ENCODE measurements at regions not wholly inside any gene's neighbourhood (a gene's known extent, or its start where the extent isn't known, plus 50 kb on each side); places are given as distances from the start of the nearest gene placed in this dataset.

DNA sequence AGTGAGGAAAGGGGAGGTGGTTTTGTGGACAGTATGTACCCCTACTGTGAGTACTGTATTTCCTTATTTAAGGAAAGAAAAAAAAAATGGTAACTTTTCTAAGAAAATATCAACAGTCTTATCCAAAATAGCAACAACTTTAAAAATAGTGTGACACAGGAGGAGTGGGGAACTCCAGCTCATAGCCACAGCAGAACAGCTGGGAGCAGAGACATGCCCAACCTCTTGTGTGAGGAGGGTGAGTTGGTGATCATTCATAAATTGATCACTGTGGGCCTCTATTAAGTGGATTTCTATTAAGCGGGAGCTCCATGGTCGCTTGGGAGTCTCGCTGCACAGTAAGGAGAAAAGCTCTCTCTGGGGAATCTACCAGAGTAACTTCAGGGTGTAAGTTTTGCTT, 158.8 kb upstream of the DUSP10 start:
- no peak for DNase-seq (ENCODE audit: extremely low read depth in 1 of 2, low read depth in 1 of 2)

DNA sequence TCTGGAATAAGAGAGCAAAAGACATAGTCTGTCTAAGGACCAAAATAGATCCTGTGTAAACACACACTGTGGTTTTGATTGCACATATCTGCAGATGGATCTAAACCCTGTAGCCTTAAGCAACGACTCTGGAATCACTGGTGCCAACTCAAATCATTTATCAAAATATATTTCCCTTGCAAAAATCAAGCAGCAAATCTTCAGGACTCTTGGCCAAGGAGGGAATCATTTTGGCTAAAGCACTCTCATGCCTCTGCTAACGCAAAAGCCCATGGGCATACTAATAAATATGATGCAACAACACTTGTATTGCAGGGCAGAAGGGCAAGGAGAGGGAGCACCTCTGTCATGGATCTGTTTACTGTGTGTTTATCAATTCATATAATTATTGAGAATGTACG, 155.4 kb upstream of the DUSP10 start:
- no peak for DNase-seq (ENCODE audit: extremely low read depth in 1 of 2, low read depth in 1 of 2)

DNA sequence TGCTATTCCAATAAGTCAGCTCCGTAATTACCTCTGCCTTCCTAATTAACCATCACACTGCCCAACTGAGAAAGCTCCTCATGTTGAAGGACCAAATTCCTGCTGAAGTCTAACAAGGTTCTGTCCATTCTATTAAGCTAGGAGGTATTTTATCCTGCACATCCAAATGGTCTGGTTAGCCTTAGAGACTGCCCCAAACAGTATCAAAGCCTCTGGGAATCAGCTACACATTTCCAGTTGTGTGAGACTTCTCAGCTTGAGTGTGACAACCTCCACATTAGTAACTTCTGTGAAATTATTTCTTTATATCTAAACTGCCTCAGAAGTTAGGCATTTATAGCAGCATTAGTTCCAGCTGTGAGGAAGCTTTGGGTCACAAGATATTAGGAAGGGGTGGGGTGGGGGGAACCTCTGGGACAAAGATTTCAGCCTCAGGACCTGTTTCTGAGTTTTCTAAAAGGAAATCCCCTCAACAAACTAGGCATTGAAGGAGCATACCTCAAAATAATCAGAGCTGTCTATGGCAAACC, 150.5 kb upstream of the DUSP10 start:
- no peak for DNase-seq (ENCODE audit: extremely low read depth in 1 of 2, low read depth in 1 of 2)

DNA sequence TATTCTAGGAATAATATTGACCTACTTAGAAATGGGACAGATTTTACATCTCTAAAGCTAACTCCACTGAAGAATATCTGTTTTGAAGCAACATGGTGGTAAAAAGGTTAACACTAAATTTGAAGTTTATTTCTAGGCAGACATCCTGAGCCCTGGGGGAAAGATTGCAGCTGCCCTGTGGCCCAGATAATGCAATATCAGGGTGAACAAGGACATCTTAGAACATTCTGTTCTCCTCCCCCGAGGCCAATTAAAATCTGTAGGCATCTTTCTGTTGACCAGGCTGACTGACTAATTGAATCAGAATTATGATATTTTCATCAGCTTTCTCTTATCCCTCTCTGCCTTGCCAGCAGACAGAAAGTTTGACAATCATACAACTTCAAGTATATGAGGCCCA, 149.8 kb upstream of the DUSP10 start:
- no peak for DNase-seq (ENCODE audit: extremely low read depth in 1 of 2, low read depth in 1 of 2)

DNA sequence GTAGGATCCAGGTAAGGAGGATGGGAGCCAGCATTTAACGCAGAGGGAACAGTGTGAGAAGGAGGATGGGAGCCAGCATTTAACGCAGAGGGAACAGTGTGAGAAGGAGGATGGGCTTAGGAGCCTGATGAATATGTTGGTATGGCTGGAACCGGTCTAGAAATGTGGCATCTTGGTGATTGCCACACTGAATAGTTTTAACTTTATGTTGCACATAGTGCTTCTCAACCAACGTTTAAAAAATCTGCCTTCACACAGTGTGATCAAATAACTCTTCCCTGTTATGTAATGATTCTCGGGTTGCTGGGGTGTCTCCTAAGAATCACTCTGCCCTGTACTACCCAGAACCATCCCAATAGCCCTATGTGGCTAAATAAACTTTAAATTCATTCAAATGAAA, 146.9 kb upstream of the DUSP10 start:
- DNase-seq (ENCODE audit: extremely low read depth in 1 of 2, low read depth in 1 of 2) = no peak

DNA sequence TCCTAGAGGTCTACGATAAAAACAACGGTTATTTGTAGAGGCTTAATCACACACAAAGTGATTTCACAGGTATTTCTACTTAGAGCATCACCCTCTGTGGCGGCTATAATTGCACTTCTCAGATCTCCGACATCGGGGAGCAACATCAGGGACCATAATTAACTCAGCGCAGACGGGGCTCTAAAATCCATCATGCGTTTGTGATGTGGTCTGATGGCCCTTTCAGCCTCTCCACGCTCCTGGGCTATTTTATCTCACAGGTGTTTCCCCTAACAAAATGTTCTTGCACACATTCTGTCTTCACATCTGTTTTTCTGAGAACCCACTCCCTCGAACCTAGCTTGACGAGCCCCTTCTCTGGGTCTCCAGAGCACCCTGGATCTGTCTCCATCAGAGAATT, 146.3 kb upstream of the DUSP10 start:
- no peak for DNase-seq (ENCODE audit: extremely low read depth in 1 of 2, low read depth in 1 of 2)

DNA sequence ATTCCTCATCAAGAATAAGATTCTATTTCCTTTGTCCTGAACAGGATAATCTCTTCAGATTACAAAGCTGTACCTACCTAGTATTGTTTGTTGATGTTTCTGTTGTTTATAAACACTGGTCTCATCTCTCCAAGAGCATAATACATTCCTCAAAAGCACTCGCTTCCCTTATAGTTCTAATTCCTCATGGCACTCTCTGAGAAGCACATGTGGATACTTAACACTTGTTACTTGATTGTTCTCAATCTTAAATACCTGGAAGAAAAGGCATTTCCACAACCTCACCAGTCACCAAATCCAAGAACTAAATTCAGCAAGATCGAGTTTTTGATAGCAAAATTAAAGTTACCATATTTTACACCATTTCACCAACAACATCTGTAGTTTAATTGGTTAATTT, 145.9 kb upstream of the DUSP10 start:
- no peak for DNase-seq (ENCODE audit: extremely low read depth in 1 of 2, low read depth in 1 of 2)

DNA sequence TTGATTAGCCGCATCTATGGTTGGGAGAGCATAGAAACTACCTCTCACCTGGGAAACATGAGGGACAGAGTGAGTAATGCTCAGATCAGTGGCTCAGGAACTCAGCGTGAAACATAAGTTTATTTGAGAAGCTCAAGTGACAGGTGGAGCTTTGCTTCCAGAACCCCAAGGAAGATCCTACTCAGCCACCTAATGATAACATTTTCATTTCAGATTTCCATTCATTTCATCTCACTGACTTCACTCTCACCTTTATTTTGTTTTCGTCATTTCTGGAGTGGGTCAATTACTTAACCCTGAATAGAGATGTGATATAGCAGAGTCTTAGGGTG, 145.5 kb upstream of the DUSP10 start:
- DNase-seq (ENCODE audit: extremely low read depth in 1 of 2, low read depth in 1 of 2) = no peak

DNA sequence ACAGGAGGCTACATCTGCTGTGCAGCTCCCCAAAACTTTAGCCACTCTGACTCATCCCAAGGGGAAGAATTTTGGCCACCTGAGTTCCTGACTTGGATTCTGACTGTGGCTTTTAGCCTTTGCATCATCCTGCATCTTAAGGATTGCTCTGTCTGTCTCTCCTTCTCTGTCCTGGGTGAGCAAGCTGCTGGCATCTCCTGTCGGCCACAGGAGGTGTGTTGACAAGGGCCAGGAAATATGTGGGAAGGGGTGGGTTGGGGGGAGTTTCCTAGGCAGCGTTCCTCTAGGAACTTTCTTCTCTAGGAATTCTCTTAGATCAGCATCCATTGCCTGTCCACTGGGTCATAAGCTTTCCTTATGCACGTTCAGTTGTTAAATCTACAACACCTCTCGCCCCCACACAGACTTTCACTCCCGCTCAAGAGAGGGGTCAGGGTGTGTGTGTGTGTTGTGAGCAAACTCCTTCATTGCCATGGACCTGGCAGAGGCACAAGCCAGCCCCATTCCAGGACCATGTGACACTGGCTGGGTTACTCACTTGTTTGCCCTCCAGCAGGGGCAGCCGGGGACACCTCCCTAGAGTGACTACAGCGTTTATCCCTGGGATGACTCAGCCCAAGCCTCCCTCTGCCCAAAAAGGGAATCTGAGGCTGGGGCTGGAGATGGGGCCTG, 145.0 kb upstream of the DUSP10 start:
- DNase-seq (ENCODE audit: extremely low read depth in 1 of 2, low read depth in 1 of 2) = no peak

DNA sequence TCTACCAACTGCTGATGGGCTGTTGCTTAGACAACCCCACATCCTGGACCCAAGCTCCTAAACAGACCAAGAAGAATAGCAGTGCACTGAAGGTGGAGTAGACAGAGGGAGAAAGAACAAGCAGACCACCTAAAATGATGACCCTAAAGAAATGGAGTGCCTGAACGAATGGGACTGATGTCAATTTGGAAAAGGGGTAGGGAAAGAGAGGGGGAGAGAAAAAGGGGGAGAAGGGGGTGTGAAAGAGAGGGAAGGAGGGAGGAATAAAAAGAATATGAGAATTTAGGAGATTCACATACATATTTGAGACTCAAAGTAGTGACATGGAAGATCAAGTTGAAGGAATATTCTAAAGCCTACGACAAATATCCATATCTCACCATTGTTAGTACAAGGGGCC, 144.4 kb upstream of the DUSP10 start:
- no peak for DNase-seq (ENCODE audit: extremely low read depth in 1 of 2, low read depth in 1 of 2)

DNA sequence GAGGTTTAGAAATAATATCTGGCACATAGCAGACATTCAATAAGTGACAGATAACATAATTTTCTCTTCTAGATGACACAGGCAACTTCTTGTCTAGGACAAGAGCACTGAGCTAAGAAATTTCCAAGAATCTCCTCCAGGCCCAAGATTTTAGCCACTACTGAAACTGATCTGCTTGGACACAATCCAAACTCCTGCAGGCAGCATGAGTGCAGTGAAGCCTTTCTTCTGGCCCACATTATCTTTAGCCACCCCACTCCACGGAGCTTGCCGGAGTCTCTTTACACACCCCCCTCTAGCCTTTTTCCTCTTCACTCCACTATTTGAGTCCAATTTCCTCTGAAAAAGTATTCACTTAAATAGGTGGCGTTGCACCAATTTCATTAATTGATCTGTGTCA, 142.9 kb upstream of the DUSP10 start:
- DNase-seq (ENCODE audit: extremely low read depth in 1 of 2, low read depth in 1 of 2) = no peak

DNA sequence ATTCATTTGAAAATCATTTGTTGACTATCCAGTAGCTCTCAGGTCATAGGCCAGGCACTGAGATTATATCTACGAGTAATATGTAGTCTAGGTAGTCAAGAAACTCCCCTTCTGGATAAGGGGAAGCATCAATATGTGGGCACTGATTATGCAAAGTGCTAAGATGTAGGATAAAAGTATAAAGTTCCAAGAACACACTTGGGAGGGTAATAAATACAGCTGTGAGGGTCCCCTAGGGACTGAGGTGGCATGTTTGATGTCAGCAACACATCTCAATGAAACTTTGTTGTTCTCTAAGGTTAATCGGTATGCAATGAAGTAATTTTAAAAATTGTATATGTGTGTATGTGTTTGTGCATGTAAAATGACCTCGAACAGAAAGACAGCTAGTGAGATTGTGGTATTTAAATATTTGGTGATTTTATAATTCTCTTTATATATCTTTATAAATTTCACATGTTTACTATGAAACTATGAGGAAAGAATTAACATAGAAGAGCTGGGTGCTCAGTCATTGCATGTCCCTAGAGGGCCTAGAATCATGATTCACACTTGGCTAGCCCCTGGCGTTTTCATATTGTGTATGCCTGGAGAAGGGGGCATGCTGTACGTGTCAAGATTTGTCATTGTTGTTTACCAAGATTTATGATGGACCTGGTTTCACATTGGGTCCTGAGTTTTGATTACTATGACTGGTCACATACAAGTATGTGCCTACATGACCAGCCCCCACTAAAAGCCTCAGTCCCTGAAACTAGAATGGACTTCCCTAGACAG, 140.1 kb upstream of the DUSP10 start:
- no peak for DNase-seq (ENCODE audit: extremely low read depth in 1 of 2, low read depth in 1 of 2)

DNA sequence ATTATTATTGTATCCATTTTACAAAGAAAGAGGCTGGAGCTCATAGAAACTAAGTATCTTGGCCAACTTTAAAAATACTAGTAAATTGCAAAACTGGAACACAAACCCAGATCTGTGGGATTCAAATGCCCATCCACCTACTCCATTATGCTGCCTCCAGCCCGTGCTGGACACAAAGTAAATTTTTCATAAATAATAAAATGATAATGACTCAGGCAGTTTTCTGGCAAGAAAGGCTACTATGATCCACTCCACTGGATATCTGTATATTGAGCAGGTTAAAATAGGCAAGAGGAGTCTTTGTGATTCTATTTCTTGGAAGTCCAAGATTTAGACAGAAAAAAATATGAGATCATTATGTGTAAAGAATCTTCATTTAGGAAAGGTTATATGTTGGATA, 138.3 kb upstream of the DUSP10 start:
- DNase-seq (ENCODE audit: extremely low read depth in 1 of 2, low read depth in 1 of 2) = no peak

DNA sequence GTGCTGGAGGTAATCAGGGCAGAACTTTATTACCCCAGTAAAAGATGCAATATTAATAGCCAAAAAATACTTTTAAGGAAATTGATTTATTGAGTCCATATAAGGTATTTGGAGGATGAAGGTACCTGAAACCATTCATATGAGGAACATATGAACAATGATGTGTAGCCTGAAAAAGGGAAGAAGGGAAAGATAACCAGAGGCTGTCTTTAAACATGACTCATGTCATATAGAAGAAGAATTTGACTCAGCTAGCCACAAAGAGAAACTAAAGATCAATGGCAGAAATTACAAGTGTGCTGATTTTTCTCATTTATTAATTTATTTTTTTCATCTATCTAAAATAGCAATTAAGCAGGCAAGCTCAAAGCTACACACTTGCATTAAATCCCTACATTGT, 136.2 kb upstream of the DUSP10 start:
- DNase-seq (ENCODE audit: extremely low read depth in 1 of 2, low read depth in 1 of 2) = no peak

DNA sequence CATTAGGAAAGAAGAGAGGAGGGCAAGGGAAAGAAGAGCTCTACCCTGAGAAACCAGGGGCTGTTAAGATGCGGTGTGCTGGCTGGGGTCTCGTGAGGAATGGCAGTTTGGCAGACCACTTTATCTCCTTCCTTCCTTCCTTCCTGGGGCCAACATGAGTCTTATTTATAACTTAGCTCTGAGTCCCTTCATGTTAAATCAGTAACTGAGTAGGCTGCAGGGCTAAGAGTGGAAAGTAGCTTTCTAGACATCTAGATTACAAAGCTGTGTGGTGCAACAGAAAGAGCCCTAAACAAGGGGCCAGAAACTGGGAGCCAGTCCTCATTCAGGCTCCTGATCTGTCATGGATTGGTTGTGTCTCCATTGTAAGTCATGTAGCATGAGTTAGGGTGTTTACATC, 135.4 kb upstream of the DUSP10 start:
- no peak for DNase-seq (ENCODE audit: extremely low read depth in 1 of 2, low read depth in 1 of 2)

DNA sequence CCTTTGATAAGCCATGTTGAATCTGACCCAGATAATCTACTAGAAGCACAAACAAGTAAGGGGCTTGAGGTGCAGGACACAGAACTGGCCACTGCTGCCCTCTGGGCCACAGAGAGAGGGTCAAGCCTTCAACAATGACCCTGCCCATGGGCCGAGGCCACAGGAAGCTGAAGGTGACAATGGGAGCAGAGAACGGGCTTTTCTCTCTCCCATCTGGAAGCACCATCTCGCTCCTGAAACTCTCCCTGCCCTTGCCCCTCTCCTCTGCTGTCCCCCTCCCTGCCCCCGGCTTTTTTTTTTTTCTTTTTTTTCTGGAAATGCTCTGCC, 133.1 kb upstream of the DUSP10 start:
- no peak for DNase-seq (ENCODE audit: extremely low read depth in 1 of 2, low read depth in 1 of 2)

DNA sequence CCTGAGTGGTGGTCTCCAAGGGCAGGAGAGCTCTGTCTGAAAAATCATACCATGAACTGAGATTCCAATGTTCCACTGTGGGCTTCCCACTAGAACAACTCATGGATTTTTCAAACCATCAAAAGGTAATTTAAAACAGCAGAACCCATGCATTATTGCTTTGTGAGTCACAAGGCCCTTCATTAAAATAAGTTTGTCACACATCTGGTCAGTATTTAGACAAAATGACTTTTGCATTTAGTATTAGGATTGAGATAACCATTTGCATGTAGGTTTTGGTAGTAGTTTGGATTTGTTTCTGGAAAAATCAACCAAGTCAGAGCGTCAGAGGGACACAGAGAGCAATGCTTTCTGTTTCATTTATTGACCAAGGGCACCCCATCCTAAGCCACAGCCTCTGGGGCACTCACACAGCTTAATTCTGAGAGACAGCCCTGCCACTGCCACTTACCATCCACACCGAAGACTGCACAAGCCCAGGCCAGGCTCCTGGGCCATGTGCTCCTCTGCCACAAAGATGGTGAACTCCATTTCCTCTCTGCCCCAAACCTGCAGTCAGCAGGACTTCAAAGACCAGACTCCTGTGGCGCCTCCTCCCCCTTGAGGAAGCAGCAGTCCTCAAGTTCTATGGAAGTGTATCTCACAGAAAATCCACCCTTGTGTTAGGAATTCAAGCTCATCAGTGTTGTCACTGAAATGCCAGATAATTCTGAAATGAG, 132.6 kb upstream of the DUSP10 start:
- DNase-seq (ENCODE audit: extremely low read depth in 1 of 2, low read depth in 1 of 2) = no peak

DNA sequence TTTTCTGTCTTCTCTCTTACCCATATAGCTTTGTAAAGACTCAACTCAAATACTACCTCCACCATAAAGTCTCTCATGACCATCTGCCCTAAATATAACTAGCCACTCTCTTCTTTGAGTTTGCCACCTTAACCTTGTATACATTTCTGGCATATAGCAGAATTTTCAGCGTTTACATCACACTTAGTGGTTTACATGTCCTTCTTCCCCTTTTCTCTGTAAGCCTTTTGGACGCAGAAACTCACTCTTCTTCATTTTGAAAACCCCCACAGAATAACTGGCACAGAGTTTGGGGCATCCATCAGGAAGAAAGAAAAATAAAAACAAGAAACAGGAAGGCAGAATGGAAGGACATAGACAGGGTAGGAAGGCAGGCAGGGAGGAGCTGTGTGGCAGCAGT, 131.8 kb upstream of the DUSP10 start:
- DNase-seq (ENCODE audit: extremely low read depth in 1 of 2, low read depth in 1 of 2) = no peak

DNA sequence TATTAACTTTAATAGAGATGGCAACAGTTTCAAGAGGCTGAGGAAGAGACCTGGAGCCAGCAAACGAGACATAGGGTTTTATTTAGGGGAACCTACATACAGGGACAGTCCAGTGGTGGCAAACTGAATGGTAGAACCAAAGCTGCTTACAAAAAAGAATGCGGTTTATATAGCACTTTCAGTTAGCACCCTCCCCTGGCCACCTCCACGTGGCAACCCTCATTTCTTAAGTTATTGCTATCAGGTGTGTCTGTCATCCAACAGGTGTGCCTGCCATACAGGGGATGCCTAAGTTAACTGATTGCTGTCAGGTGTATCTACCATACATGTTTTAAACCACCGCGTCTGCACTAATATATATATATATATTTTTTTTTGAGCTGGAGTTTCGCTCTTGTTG, 129.2 kb upstream of the DUSP10 start:
- DNase-seq (ENCODE audit: extremely low read depth in 1 of 2, low read depth in 1 of 2) = no peak

DNA sequence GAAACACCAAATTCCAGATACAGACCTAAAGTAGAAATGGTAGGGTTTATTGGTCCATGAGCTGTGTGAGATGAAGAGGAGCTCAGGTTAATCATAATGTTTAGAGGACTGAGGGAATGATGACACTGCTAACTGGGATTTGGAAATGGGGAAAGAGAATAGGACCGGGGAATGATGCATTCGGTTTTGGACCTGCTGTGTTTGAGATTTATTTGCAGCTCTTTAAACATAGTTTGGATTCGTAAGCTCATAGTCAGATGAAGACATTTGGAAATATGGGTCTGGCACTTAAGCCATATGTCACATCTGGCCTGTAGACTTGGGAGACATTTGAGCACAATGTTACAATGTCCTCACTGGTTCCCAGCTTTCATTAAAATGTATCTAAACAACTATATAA, 127.9 kb upstream of the DUSP10 start:
- DNase-seq (ENCODE audit: extremely low read depth in 1 of 2, low read depth in 1 of 2) = no peak

DNA sequence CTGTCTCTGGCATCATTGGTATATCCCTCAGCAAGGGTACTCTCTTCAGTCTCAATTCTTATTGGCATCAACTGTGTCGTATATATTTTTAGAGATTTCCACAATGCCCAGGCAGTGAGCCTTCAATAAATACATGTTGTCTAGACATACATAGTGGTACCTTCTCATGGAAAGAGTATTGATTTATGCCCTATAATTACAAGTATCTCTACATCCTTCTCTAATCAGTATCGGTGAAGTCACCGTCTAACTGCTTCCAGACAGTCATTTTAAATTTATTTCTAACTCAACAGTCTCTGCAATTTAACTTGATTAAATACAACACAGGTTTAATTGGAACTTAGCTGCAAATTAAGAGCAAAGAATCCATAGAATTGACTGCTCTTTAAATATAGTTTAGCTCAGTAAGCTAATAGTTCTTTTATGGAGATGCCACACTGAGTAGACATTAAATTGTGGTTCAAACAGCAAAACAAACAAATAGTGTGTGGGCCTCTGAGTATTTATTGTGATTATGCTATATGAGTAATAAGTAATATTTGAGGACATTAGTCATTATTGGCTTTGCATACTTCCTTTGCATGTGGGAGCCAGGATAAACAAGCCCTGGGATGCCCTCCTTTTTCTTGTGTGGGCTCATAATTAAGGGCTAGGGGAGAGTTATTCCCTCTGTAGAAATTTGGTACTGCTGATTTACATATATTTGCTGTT, 126.9 kb upstream of the DUSP10 start:
- DNase-seq (ENCODE audit: extremely low read depth in 1 of 2, low read depth in 1 of 2) = no peak

DNA sequence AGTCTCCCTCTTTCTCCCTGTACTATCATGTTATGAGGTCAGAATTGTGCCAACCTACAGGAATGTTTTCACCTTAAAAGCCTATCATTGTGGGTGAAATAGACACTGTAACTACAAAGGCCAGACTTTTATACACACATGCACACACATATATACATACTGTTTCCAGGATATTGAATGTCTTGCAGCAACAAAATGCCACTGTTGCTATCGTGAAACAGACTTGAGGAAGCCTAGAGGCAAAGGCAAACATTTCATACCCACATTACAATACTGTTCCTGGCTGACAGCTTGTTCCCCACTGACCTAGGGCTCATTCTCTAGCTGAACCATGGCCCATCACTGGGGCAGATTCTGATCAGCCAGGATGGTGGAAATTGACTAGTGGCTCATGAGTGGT, 125.1 kb upstream of the DUSP10 start:
- DNase-seq (ENCODE audit: extremely low read depth in 1 of 2, low read depth in 1 of 2) = no peak
